ENCODE measurements at regions not wholly inside any gene's neighbourhood (a gene's known extent, or its start where the extent isn't known, plus 50 kb on each side); places are given as distances from the start of the nearest gene placed in this dataset.

GRCh38 chr1:113192242-113192641, 119.2 kb downstream of the LRIG2 start:
- TF ChIP-seq, protein P1, sequence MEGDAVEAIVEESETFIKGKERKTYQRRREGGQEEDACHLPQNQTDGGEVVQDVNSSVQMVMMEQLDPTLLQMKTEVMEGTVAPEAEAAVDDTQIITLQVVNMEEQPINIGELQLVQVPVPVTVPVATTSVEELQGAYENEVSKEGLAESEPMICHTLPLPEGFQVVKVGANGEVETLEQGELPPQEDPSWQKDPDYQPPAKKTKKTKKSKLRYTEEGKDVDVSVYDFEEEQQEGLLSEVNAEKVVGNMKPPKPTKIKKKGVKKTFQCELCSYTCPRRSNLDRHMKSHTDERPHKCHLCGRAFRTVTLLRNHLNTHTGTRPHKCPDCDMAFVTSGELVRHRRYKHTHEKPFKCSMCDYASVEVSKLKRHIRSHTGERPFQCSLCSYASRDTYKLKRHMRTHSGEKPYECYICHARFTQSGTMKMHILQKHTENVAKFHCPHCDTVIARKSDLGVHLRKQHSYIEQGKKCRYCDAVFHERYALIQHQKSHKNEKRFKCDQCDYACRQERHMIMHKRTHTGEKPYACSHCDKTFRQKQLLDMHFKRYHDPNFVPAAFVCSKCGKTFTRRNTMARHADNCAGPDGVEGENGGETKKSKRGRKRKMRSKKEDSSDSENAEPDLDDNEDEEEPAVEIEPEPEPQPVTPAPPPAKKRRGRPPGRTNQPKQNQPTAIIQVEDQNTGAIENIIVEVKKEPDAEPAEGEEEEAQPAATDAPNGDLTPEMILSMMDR (IDR thresholded peaks at IDR 0.05; ENCODE audit: unreplicated experiment): no peak
- peaks cover 6% of the 10 kb centered on the region for H3K4me1 Mint-ChIP-seq (ENCODE audit: insufficient read depth, unreplicated experiment)
- H3K9me3 Mint-ChIP-seq (ENCODE audit: unreplicated experiment): peaks cover 18% of the 10 kb centered on the region
- intact Hi-C loops (cut with micrococcal nuclease): no loop called here
- no TSS peak for BruUV-seq (replicated peaks)
- DNase-seq (ENCODE audit: unreplicated experiment): no peak
- POLR2A ChIA-PET: no interaction called here
- no peaks in the 10 kb centered on the region for H3K27me3 Mint-ChIP-seq (ENCODE audit: insufficient read depth, unreplicated experiment)
- H3K27ac Mint-ChIP-seq (ENCODE audit: low read depth, unreplicated experiment): no peak overlapping the region
- no peak overlapping the region for H3K4me3 Mint-ChIP-seq (ENCODE audit: unreplicated experiment)
- H3K36me3 Mint-ChIP-seq (ENCODE audit: insufficient read depth, unreplicated experiment): no peaks in the 10 kb centered on the region
- CTCF ChIA-PET: interaction anchor here (0.6 kb wide), 1 partner anchor 14 kb away, joined by 3 read pairs; no protein-coding TSS in a partner anchor

GRCh38 chr1:113192980-113193379, 120.0 kb downstream of the LRIG2 start:
- Mint-ChIP-seq H3K4me3 (ENCODE audit: unreplicated experiment) (no peak overlapping the region), H3K27ac (ENCODE audit: low read depth, unreplicated experiment) (no peak overlapping the region), H3K4me1 (ENCODE audit: insufficient read depth, unreplicated experiment) (peaks cover 6% of the 10 kb centered on the region), H3K36me3 (ENCODE audit: insufficient read depth, unreplicated experiment) (no peaks in the 10 kb centered on the region), H3K27me3 (ENCODE audit: insufficient read depth, unreplicated experiment) (no peaks in the 10 kb centered on the region), H3K9me3 (ENCODE audit: unreplicated experiment) (peaks cover 18% of the 10 kb centered on the region)
- TF ChIP-seq, protein P1 (IDR thresholded peaks at IDR 0.05; ENCODE audit: unreplicated experiment): no peak
- ChIA-PET CTCF (interaction anchor here (0.6 kb wide), 1 partner anchor 68 kb away, joined by 3 read pairs; no protein-coding TSS in a partner anchor), POLR2A (no interaction called here)
- no TSS peak for BruUV-seq (replicated peaks)
- intact Hi-C loops (cut with micrococcal nuclease): no loop called here
- no peak for DNase-seq (ENCODE audit: unreplicated experiment)

- CTCF ChIA-PET: interaction anchor here (0.6 to 0.7 kb wide), 2 partner anchors 51 to 200 kb away, joined by 3 to 6 read pairs; no protein-coding TSS in a partner anchor
- intact Hi-C loops (cut with micrococcal nuclease): no loop called here
- Mint-ChIP-seq H3K4me1 (ENCODE audit: insufficient read depth, unreplicated experiment) (peaks cover 6% of the 10 kb centered on the region), H3K27me3 (ENCODE audit: insufficient read depth, unreplicated experiment) (no peaks in the 10 kb centered on the region), H3K36me3 (ENCODE audit: insufficient read depth, unreplicated experiment) (no peaks in the 10 kb centered on the region), H3K27ac (ENCODE audit: low read depth, unreplicated experiment) (no peak overlapping the region), H3K4me3 (ENCODE audit: unreplicated experiment) (no peak overlapping the region), H3K9me3 (ENCODE audit: unreplicated experiment) (peaks cover 18% of the 10 kb centered on the region)
- no TSS peak for BruUV-seq (replicated peaks)
- DNase-seq (ENCODE audit: unreplicated experiment): no peak
- POLR2A ChIA-PET: interaction anchor here (1.0 kb wide), 1 partner anchor 15 kb away, joined by 3 read pairs; no protein-coding TSS in a partner anchor
- TF ChIP-seq, protein P1 (IDR thresholded peaks at IDR 0.05; ENCODE audit: unreplicated experiment): no peak
Measured at GRCh38 chr1:113194846-113195830, 122.1 kb downstream of the LRIG2 start.

GRCh38 chr1:113197719-113198330, 124.8 kb downstream of the LRIG2 start:
- no peaks in the 10 kb centered on the region for H3K4me1 Mint-ChIP-seq (ENCODE audit: insufficient read depth, unreplicated experiment)
- no peak overlapping the region for H3K4me3 Mint-ChIP-seq (ENCODE audit: unreplicated experiment)
- no peaks in the 10 kb centered on the region for H3K36me3 Mint-ChIP-seq (ENCODE audit: insufficient read depth, unreplicated experiment)
- TF ChIP-seq, protein P1 (IDR thresholded peaks at IDR 0.05; ENCODE audit: unreplicated experiment): no peak
- H3K27me3 Mint-ChIP-seq (ENCODE audit: insufficient read depth, unreplicated experiment): no peaks in the 10 kb centered on the region
- no TSS peak for BruUV-seq (replicated peaks)
- CTCF ChIA-PET: interaction anchor here (0.7 kb wide), 1 partner anchor 22 kb away, joined by 3 read pairs; no protein-coding TSS in a partner anchor
- no peak for DNase-seq (ENCODE audit: unreplicated experiment)
- intact Hi-C loops (cut with micrococcal nuclease): no loop called here
- no peak overlapping the region for H3K27ac Mint-ChIP-seq (ENCODE audit: low read depth, unreplicated experiment)
- H3K9me3 Mint-ChIP-seq (ENCODE audit: unreplicated experiment): peaks cover 6% of the 10 kb centered on the region
- POLR2A ChIA-PET: interaction anchor here (0.7 kb wide), 1 partner anchor 33 kb away, joined by 4 read pairs; no protein-coding TSS in a partner anchor
